ENCODE measurements at regions not wholly inside any gene's neighbourhood (a gene's known extent, or its start where the extent isn't known, plus 50 kb on each side); places are given as distances from the start of the nearest gene placed in this dataset.

DNA sequence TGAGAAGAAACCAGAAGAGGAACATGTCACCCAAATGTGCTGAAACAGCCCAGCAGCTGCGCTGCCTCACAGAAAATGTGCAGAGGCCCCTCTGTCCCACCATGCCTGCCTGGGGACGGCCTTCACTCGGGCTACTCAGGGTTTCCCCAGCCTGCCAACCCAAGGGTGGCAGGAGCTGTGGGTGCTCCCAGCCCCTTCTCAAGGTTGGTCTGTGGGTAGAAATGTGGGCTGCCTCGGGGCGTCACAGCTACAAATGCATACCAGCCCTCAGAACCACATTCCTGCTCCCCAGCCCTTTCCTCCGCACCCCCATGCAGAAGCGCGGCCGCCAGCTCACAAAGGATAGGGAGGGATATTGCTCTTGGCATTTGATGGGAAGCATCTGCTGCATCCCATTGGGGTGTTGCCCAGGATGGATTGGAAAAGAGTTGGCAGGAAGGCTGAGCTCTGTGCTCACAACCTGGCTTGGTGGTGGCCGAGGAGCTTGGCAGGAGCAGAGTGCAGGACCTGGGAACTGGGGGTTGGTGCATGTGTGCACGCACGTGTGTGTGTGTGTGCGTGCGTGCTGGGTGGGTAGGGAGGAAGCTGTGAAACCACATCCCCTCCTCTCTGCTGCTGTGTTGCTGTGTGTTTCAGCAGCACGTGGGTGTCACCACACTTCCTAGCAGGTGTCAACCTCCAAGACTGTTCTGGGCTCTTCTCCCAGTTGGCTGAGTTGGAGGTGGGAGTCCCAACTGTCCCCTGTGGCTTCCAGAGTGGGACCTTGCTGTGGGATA lies 304.4 kb downstream of the SEC14L1 start:
- Histone ChIP-seq H3K27me3 (ENCODE audit: low read length) (no peaks in the 10 kb centered on the region), H3K9me2 (replicated peaks; ENCODE audit: insufficient read depth, low read length) (no peaks in the 10 kb centered on the region), H4K20me1 (ENCODE audit: low read depth, low read length) (no peaks in the 10 kb centered on the region), H2AFZ (ENCODE audit: low read depth, low read length, severe bottlenecking) (no peak overlapping the region), H3K4me3 (ENCODE audit: insufficient read depth, low read length, poor library complexity, severe bottlenecking) (peak overlapping the region; percentile 23), H3F3A (ENCODE audit: insufficient read depth) (peaks cover 90% of the 10 kb centered on the region), H3K36me3 (ENCODE audit: low read length) (no peaks in the 10 kb centered on the region), H3K9me3 (ENCODE audit: insufficient read depth, low read length) (no peaks in the 10 kb centered on the region), H3K9ac (ENCODE audit: low read length) (peak overlapping the region; percentile 67), H3K79me2 (ENCODE audit: insufficient read depth, low read length) (peaks cover 22% of the 10 kb centered on the region), H3K27ac (ENCODE audit: low read depth, low read length) (peak overlapping the region; percentile 100), H3K4me2 (ENCODE audit: low read depth, low read length, poor library complexity, severe bottlenecking) (peak overlapping the region; percentile 64)
- TF ChIP-seq EZH2phosphoT487 (conservative IDR thresholded peaks at IDR 0.05; ENCODE audit: low read length) = no peak
- TF ChIP-seq, protein P1, sequence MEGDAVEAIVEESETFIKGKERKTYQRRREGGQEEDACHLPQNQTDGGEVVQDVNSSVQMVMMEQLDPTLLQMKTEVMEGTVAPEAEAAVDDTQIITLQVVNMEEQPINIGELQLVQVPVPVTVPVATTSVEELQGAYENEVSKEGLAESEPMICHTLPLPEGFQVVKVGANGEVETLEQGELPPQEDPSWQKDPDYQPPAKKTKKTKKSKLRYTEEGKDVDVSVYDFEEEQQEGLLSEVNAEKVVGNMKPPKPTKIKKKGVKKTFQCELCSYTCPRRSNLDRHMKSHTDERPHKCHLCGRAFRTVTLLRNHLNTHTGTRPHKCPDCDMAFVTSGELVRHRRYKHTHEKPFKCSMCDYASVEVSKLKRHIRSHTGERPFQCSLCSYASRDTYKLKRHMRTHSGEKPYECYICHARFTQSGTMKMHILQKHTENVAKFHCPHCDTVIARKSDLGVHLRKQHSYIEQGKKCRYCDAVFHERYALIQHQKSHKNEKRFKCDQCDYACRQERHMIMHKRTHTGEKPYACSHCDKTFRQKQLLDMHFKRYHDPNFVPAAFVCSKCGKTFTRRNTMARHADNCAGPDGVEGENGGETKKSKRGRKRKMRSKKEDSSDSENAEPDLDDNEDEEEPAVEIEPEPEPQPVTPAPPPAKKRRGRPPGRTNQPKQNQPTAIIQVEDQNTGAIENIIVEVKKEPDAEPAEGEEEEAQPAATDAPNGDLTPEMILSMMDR (IDR thresholded peaks at IDR 0.05; ENCODE audit: insufficient read depth, low read length, poor library complexity, severe bottlenecking) = no peak

DNA sequence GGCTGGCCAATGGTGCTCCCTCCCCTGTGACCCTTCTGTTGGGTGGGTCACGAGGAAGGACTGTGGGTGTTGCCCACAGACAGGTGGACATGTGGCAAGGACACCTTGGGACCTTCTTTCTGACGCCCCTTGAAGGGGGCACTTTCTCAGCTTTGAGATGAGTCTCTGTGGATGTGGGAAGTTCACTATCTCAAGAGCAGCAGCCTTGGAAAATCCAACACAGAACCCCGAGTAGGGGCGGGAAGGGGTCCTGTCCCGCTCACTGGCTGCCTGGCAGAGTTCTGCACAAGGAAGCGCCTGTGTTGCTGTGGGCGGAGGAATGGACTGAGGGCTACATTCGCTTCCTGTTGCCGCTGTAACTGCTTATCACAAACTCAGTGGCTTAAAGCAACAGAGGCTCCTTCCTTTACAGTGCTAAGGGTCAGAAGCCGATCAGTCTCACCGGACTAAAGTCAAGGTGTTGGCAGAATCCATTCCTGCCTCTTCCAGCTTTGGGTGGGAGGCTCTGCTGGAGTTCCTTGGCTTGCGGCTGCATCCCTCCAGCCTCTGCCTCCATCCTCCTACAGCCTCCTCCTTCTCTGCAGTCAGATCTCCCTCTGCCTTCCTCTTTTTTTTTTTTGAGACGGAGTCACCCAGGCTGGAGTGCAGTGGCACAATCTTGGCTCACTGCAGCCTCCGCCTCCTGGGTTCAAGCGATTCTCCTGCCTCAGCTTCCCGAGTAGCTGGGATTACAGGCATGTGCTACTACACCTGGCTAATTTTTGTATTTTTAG lies 305.2 kb downstream of the SEC14L1 start:
- Histone ChIP-seq H3F3A (ENCODE audit: insufficient read depth) (peaks cover 87% of the 10 kb centered on the region), H3K4me3 (ENCODE audit: insufficient read depth, low read length, poor library complexity, severe bottlenecking) (peak overlapping the region; percentile 28), H3K27ac (ENCODE audit: low read depth, low read length) (peak overlapping the region; percentile 100), H3K9ac (ENCODE audit: low read length) (peak overlapping the region; percentile 67), H3K9me2 (replicated peaks; ENCODE audit: insufficient read depth, low read length) (no peaks in the 10 kb centered on the region), H3K27me3 (ENCODE audit: low read length) (no peaks in the 10 kb centered on the region), H4K20me1 (ENCODE audit: low read depth, low read length) (no peaks in the 10 kb centered on the region), H3K4me2 (ENCODE audit: low read depth, low read length, poor library complexity, severe bottlenecking) (peak overlapping the region; percentile 64), H3K79me2 (ENCODE audit: insufficient read depth, low read length) (peaks cover 30% of the 10 kb centered on the region), H3K9me3 (ENCODE audit: insufficient read depth, low read length) (no peaks in the 10 kb centered on the region), H3K36me3 (ENCODE audit: low read length) (no peaks in the 10 kb centered on the region), H2AFZ (ENCODE audit: low read depth, low read length, severe bottlenecking) (no peak overlapping the region)
- TF ChIP-seq EZH2phosphoT487 (conservative IDR thresholded peaks at IDR 0.05; ENCODE audit: low read length) = no peak
- TF ChIP-seq, protein P1 (IDR thresholded peaks at IDR 0.05; ENCODE audit: insufficient read depth, low read length, poor library complexity, severe bottlenecking) = no peak

DNA sequence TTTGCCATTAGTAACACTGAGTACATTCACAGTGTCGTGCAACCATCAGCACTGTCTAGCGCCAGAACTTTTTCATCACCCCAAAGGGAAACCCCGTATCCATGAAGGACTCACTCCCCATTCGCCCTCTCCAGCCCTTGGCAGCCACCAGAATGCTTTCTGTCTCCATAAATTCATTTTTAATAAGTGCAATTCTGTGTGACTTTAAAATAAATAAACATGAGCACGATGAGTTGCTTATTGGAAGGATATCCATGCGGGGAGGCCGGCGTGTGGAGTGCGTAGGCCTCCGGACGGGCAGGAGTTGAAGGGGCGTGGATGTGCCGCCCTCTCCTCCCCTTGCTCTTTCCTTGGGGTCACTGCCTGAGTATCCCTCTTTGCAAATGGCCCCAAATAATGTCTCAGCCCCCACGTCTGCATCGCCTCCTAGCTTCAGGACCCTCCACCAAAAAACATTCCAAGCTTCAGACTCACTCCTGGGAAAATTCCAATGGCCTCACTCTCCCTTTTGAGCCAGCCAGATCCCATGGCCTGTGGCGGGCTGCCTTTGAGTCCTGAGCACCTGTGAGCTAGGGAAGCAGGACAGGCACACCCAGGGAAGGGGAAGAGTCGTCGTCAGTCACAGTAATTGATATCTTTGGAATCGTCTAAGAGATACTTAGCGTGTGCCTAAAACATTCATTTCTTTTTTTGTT lies 306.3 kb downstream of the SEC14L1 start:
- Histone ChIP-seq H4K20me1 (ENCODE audit: low read depth, low read length) (no peaks in the 10 kb centered on the region), H3K9me2 (replicated peaks; ENCODE audit: insufficient read depth, low read length) (no peaks in the 10 kb centered on the region), H3F3A (ENCODE audit: insufficient read depth) (peaks cover 80% of the 10 kb centered on the region), H3K9me3 (ENCODE audit: insufficient read depth, low read length) (no peaks in the 10 kb centered on the region), H3K79me2 (ENCODE audit: insufficient read depth, low read length) (peaks cover 41% of the 10 kb centered on the region), H2AFZ (ENCODE audit: low read depth, low read length, severe bottlenecking) (no peak overlapping the region), H3K4me3 (ENCODE audit: insufficient read depth, low read length, poor library complexity, severe bottlenecking) (peak overlapping the region; percentile 26), H3K27ac (ENCODE audit: low read depth, low read length) (peak overlapping the region; percentile 100), H3K4me2 (ENCODE audit: low read depth, low read length, poor library complexity, severe bottlenecking) (peak overlapping the region; percentile 64), H3K36me3 (ENCODE audit: low read length) (no peaks in the 10 kb centered on the region), H3K27me3 (ENCODE audit: low read length) (no peaks in the 10 kb centered on the region), H3K9ac (ENCODE audit: low read length) (peak overlapping the region; percentile 67)
- TF ChIP-seq, protein P1 (IDR thresholded peaks at IDR 0.05; ENCODE audit: insufficient read depth, low read length, poor library complexity, severe bottlenecking) = no peak
- TF ChIP-seq EZH2phosphoT487 (conservative IDR thresholded peaks at IDR 0.05; ENCODE audit: low read length) = no peak
